ENCODE measurements at regions not wholly inside any gene's neighbourhood (a gene's known extent, or its start where the extent isn't known, plus 50 kb on each side); places are given as distances from the start of the nearest gene placed in this dataset.

- Histone ChIP-seq H3K27ac (no peak overlapping the region), H3K27me3 (no peaks in the 10 kb centered on the region), H3K36me3 (no peaks in the 10 kb centered on the region), H3K9me3 (no peaks in the 10 kb centered on the region), H3K4me3 (no peak overlapping the region), H3K4me1 (peaks cover 0 to 15% (median 0%) of the 10 kb centered on the region in 12 donors)
- intact Hi-C loops (cut with DNase I): no loop called here
- TF ChIP-seq CTCF (IDR thresholded peaks at IDR 0.05): no peak
- WGBS, 4 donors: 76 to 84% (median 81%) methylated on average over 3 of the region's 3 CpGs
- DNase-seq (no peak), ATAC-seq (peak in 1 of 4 donors; percentile 46)
These were observed 93.0 kb upstream of the IGSF10 start for GRCh38 chr3:151553888-151554287.

- Histone ChIP-seq H3K27ac (no peak overlapping the region), H3K27me3 (no peaks in the 10 kb centered on the region), H3K4me1 (peaks cover 0 to 14% (median 0%) of the 10 kb centered on the region in 12 donors), H3K36me3 (no peaks in the 10 kb centered on the region), H3K9me3 (no peaks in the 10 kb centered on the region), H3K4me3 (no peak overlapping the region)
- intact Hi-C loops (cut with DNase I): no loop called here
- DNase-seq (no peak), ATAC-seq (no peak)
- 73 to 81% (median 78%) methylated on average over 2 of the region's 2 CpGs for whole genome bisulfite sequencing, 4 donors
- no peak for TF ChIP-seq CTCF (IDR thresholded peaks at IDR 0.05)
- no peak for TF ChIP-seq POLR2A (IDR thresholded peaks at IDR 0.05)
These were observed 91.7 kb upstream of the IGSF10 start for GRCh38 chr3:151552589-151552988.

- Histone ChIP-seq H3K4me1 (peaks cover 0 to 11% (median 0%) of the 10 kb centered on the region in 12 donors), H3K4me3 (no peak overlapping the region), H3K27me3 (no peaks in the 10 kb centered on the region), H3K9me3 (no peaks in the 10 kb centered on the region), H3K27ac (peak overlapping the region in 6 of 12 donors; percentile 1 to 71 (median 39)), H3K36me3 (no peaks in the 10 kb centered on the region)
- TF ChIP-seq POLR2A (IDR thresholded peaks at IDR 0.05) (no peak), CTCF (IDR thresholded peaks at IDR 0.05) (no peak)
- DNase-seq: no peak
- intact Hi-C loops (cut with DNase I): no loop called here
- ATAC-seq: peak in 2 of 4 donors; percentile 33 to 42
- 72 to 85% (median 83%) methylated on average over 5 of the region's 5 CpGs for WGBS, 4 donors
These were observed 89.8 kb upstream of the IGSF10 start for GRCh38 chr3:151550642-151551041.

- intact Hi-C loops (cut with DNase I): no loop called here
- Histone ChIP-seq H3K4me3 (no peak overlapping the region), H3K36me3 (no peaks in the 10 kb centered on the region), H3K27me3 (no peaks in the 10 kb centered on the region), H3K4me1 (peaks cover 0 to 11% (median 0%) of the 10 kb centered on the region in 12 donors), H3K9me3 (no peaks in the 10 kb centered on the region), H3K27ac (peak overlapping the region in 5 of 12 donors; percentile 1 to 71 (median 42))
- WGBS, 4 donors: 71 to 74% (median 73%) methylated on average over 4 of the region's 4 CpGs
- ATAC-seq (peak in 1 of 4 donors; percentile 49), DNase-seq (no peak)
- TF ChIP-seq CTCF (IDR thresholded peaks at IDR 0.05) (no peak), POLR2A (IDR thresholded peaks at IDR 0.05) (no peak)
These were observed 89.3 kb upstream of the IGSF10 start for GRCh38 chr3:151550025-151550618.
